ENCODE measurements at regions not wholly inside any gene's neighbourhood (a gene's known extent, or its start where the extent isn't known, plus 50 kb on each side); places are given as distances from the start of the nearest gene placed in this dataset.

DNA sequence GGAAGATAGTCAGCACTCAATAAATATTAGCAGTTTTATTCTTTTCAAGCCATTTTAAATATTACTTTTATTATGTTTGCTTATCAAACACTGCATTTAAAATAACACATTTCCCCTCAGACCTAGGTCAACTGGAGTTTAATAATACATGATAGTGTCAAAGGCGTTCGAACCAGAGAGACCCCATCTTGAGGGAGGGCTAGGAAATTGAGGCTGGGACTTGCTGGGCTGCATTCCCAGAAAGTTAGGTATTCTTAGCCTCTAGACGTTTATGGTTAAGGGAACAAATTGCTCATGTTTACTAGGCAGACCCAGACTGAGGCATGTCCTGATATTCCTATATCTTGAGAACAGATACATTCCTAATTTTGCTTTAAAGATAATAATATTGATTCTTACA, 426.5 kb downstream of the METTL4 start:
- Histone ChIP-seq H3K4me3 (replicated peaks in 1 of 2; ENCODE audit: low read depth in 1 of 2, low read length in 2 of 2) (no peak overlapping the region), H3K79me2 (ENCODE audit: insufficient read depth, low read length) (no peaks in the 10 kb centered on the region), H3K9ac (ENCODE audit: low read length) (no peak overlapping the region), H4K20me1 (ENCODE audit: insufficient read depth) (no peaks in the 10 kb centered on the region), H3K36me3 (ENCODE audit: control insufficient read depth in 1 of 2, insufficient read depth in 2 of 2, low read length in 2 of 2) (no peaks in the 10 kb centered on the region), H3K9me2 (ENCODE audit: insufficient read depth) (no peaks in the 10 kb centered on the region), H3K4me1 (ENCODE audit: control insufficient read depth in 1 of 2, insufficient read depth in 2 of 2, low read length in 2 of 2) (no peaks in the 10 kb centered on the region), H3K27me3 (ENCODE audit: insufficient read depth, low read length) (no peaks in the 10 kb centered on the region; the same call in 1 of the 2 replicates), H3K4me2 (ENCODE audit: low read length) (no peak overlapping the region), H3K9me3 (ENCODE audit: control insufficient read depth in 1 of 2, insufficient read depth in 1 of 2, low read depth in 1 of 2, low read length in 2 of 2) (no peaks in the 10 kb centered on the region), H3K27ac (ENCODE audit: low read depth, low read length) (no peak overlapping the region), H2AFZ (ENCODE audit: low read depth, low read length, poor library complexity, severe bottlenecking) (no peak overlapping the region)
- DNase-seq (ENCODE audit: low read depth, low spot score) (no peak), ATAC-seq (no peak)
- intact Hi-C loops (cut with micrococcal nuclease) = no loop called here
- ChIA-PET POLR2A (no interaction called here), RAD21 (ENCODE audit: low non-redundant PET in 1 of 2, low total read pairs in 2 of 2, uncharacterized antibody in 2 of 2, unreplicated experiment in 2 of 2) (no interaction called here), CTCF (no interaction called here)
- BruUV-seq (replicated peaks) = no TSS peak
- TF ChIP-seq POLR2A (IDR thresholded peaks at IDR 0.05; ENCODE audit: borderline replicate concordance, extremely low read depth, insufficient read depth, insufficient read length) = no peak
- no peak for TF ChIP-seq CEBPB (IDR thresholded peaks at IDR 0.05; ENCODE audit: low read depth)
- TF ChIP-seq SIN3A (IDR thresholded peaks at IDR 0.05; ENCODE audit: low read depth) = no peak
- no peak for TF ChIP-seq FOSL1 (IDR thresholded peaks at IDR 0.05; ENCODE audit: low read depth)
- TF ChIP-seq, protein P1, sequence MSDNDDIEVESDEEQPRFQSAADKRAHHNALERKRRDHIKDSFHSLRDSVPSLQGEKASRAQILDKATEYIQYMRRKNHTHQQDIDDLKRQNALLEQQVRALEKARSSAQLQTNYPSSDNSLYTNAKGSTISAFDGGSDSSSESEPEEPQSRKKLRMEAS (IDR thresholded peaks at IDR 0.05) = no peak
- TF ChIP-seq, protein P2, sequence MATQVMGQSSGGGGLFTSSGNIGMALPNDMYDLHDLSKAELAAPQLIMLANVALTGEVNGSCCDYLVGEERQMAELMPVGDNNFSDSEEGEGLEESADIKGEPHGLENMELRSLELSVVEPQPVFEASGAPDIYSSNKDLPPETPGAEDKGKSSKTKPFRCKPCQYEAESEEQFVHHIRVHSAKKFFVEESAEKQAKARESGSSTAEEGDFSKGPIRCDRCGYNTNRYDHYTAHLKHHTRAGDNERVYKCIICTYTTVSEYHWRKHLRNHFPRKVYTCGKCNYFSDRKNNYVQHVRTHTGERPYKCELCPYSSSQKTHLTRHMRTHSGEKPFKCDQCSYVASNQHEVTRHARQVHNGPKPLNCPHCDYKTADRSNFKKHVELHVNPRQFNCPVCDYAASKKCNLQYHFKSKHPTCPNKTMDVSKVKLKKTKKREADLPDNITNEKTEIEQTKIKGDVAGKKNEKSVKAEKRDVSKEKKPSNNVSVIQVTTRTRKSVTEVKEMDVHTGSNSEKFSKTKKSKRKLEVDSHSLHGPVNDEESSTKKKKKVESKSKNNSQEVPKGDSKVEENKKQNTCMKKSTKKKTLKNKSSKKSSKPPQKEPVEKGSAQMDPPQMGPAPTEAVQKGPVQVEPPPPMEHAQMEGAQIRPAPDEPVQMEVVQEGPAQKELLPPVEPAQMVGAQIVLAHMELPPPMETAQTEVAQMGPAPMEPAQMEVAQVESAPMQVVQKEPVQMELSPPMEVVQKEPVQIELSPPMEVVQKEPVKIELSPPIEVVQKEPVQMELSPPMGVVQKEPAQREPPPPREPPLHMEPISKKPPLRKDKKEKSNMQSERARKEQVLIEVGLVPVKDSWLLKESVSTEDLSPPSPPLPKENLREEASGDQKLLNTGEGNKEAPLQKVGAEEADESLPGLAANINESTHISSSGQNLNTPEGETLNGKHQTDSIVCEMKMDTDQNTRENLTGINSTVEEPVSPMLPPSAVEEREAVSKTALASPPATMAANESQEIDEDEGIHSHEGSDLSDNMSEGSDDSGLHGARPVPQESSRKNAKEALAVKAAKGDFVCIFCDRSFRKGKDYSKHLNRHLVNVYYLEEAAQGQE (IDR thresholded peaks at IDR 0.05; ENCODE audit: low read depth) = no peak
- no peak for TF ChIP-seq ZNF274 (IDR thresholded peaks at IDR 0.05; ENCODE audit: low read depth, low read length)
- no peak for TF ChIP-seq EZH2phosphoT487 (IDR thresholded peaks at IDR 0.05; ENCODE audit: borderline replicate concordance)
- TF ChIP-seq RAD21 (IDR thresholded peaks at IDR 0.05; ENCODE audit: low read depth) = no peak
- TF ChIP-seq, protein P3, sequence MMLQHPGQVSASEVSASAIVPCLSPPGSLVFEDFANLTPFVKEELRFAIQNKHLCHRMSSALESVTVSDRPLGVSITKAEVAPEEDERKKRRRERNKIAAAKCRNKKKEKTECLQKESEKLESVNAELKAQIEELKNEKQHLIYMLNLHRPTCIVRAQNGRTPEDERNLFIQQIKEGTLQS (IDR thresholded peaks at IDR 0.05) = no peak
- no peak for TF ChIP-seq ELF1 (IDR thresholded peaks at IDR 0.05; ENCODE audit: borderline replicate concordance, low read depth)
- no peak for TF ChIP-seq EGR1 (IDR thresholded peaks at IDR 0.05; ENCODE audit: low read depth)
- TF ChIP-seq TCF7L2 (IDR thresholded peaks at IDR 0.05; ENCODE audit: borderline replicate concordance, extremely low read depth, insufficient read depth, insufficient read length) = no peak
- TF ChIP-seq, protein P4, sequence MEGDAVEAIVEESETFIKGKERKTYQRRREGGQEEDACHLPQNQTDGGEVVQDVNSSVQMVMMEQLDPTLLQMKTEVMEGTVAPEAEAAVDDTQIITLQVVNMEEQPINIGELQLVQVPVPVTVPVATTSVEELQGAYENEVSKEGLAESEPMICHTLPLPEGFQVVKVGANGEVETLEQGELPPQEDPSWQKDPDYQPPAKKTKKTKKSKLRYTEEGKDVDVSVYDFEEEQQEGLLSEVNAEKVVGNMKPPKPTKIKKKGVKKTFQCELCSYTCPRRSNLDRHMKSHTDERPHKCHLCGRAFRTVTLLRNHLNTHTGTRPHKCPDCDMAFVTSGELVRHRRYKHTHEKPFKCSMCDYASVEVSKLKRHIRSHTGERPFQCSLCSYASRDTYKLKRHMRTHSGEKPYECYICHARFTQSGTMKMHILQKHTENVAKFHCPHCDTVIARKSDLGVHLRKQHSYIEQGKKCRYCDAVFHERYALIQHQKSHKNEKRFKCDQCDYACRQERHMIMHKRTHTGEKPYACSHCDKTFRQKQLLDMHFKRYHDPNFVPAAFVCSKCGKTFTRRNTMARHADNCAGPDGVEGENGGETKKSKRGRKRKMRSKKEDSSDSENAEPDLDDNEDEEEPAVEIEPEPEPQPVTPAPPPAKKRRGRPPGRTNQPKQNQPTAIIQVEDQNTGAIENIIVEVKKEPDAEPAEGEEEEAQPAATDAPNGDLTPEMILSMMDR (IDR thresholded peaks at IDR 0.05 in 2 of 3, conservative IDR thresholded peaks at IDR 0.05 in 1 of 3; ENCODE audit: borderline replicate concordance in 1 of 3, insufficient read depth in 1 of 3, low read depth in 2 of 3, low read length in 2 of 3) = no peak
- TF ChIP-seq EZH2 (IDR thresholded peaks at IDR 0.05) = no peak
